GM19324 (cell line): ENCODE measurements at regions not wholly inside any gene's neighbourhood (a gene's known extent, or its start where the extent isn't known, plus 50 kb on each side); places are given as distances from the start of the nearest gene placed in this dataset.

Experiments
- ATAC-seq: cut with Tn5 transposase; IDR thresholded peaks from one replicate; pipeline ENCODE4 v1.9.1; 2021; ENCODE audit warnings: mild to moderate bottlenecking, moderate library complexity; ENCODE audit not compliant: unreplicated experiment, low FRiP score

- no peak for ATAC-seq
These were observed 144.1 kb downstream of the RPAP3 start for GRCh38 chr12:47561746-47562145.

GRCh38 chr12:47560415-47560814, 145.4 kb downstream of the RPAP3 start:
- no peak for ATAC-seq

- no peak for ATAC-seq
These were observed 147.0 kb downstream of the RPAP3 start for GRCh38 chr12:47558625-47559345.

- no peak for ATAC-seq
These were observed 148.4 kb downstream of the RPAP3 start for GRCh38 chr12:47557386-47557785.

GRCh38 chr12:47556261-47557030, 149.4 kb downstream of the RPAP3 start:
- ATAC-seq: no peak

GRCh38 chr12:47554046-47554653, 151.7 kb downstream of the RPAP3 start:
- no peak for ATAC-seq

- ATAC-seq: no peak
These were observed 152.6 kb downstream of the RPAP3 start for GRCh38 chr12:47553266-47553665.

GRCh38 chr12:47551426-47551851, 154.4 kb downstream of the RPAP3 start:
- ATAC-seq: no peak

- ATAC-seq: no peak
These were observed 156.6 kb downstream of the RPAP3 start for GRCh38 chr12:47549258-47549657.

- ATAC-seq: no peak
These were observed 157.4 kb downstream of the RPAP3 start for GRCh38 chr12:47548401-47548800.

GRCh38 chr12:47547077-47547476, 158.8 kb downstream of the RPAP3 start:
- ATAC-seq: no peak

- ATAC-seq: no peak
These were observed 159.8 kb downstream of the RPAP3 start for GRCh38 chr12:47545938-47546609.

GRCh38 chr12:47534695-47535094, 171.1 kb downstream of the RPAP3 start:
- ATAC-seq: no peak

- no peak for ATAC-seq
These were observed 175.8 kb downstream of the RPAP3 start for GRCh38 chr12:47530050-47530449.

- ATAC-seq: no peak
These were observed 178.0 kb downstream of the RPAP3 start for GRCh38 chr12:47527816-47528215.

GRCh38 chr12:47520029-47520428, 185.8 kb downstream of the RPAP3 start:
- ATAC-seq: no peak

- ATAC-seq: no peak
These were observed 188.7 kb downstream of the RPAP3 start for GRCh38 chr12:47517122-47517521.

GRCh38 chr12:47509398-47509851, 196.4 kb downstream of the RPAP3 start:
- no peak for ATAC-seq

GRCh38 chr12:47507221-47507620, 198.6 kb downstream of the RPAP3 start:
- no peak for ATAC-seq

- ATAC-seq: no peak
These were observed 200.9 kb downstream of the RPAP3 start for GRCh38 chr12:47504775-47505446.
